WTC11 (cell line): ENCODE measurements at regions not wholly inside any gene's neighbourhood (a gene's known extent, or its start where the extent isn't known, plus 50 kb on each side); places are given as distances from the start of the nearest gene placed in this dataset.

Source experiments
- ATAC-seq: fragments of 200-7000 bp; cut with Tn5 transposase; 2 replicates; pipeline ENCODE4 v1.10.0; 2021; ENCODE audit warnings: mild to moderate bottlenecking, moderate library complexity
- CTCF ChIA-PET: fragments of 300-600 bp; sonication (Branson Sonifier 250); formaldehyde crosslinking; loops from one replicate; lab custom pipeline; 2021; ENCODE audit warnings: antibody characterized with exemption; lab: Charles Lee
- POLR2A ChIA-PET: fragments of 350-600 bp; sonication (Branson Sonifier 250); formaldehyde crosslinking; loops from one replicate; lab custom pipeline; 2021; ENCODE audit warnings: antibody characterized with exemption; lab: Charles Lee
- DNase-seq: peaks from one replicate; pipeline ENCODE4 v3.0.0; 2021; ENCODE audit warnings: low spot score
- H3K27ac Mint-ChIP-seq: 2 replicates; pipeline ENCODE4 v1.8.0; 2021; ENCODE audit warnings: mixed read lengths
- H3K27me3 Mint-ChIP-seq: 2 replicates; pipeline ENCODE4 v1.8.0; 2021; ENCODE audit warnings: low read depth, mild to moderate bottlenecking, moderate library complexity, mixed read lengths
- H3K36me3 Mint-ChIP-seq: 2 replicates; pipeline ENCODE4 v1.8.0; 2021; ENCODE audit warnings: mixed read lengths
- H3K4me1 Mint-ChIP-seq: 2 replicates; pipeline ENCODE4 v1.8.0; 2022; ENCODE audit warnings: mixed read lengths
- H3K4me3 Mint-ChIP-seq: 2 replicates; pipeline ENCODE4 v1.8.0; 2021; ENCODE audit warnings: mild to moderate bottlenecking, moderate library complexity, mixed read lengths
- H3K9me3 Mint-ChIP-seq: 2 replicates; pipeline ENCODE4 v1.8.0; 2021; ENCODE audit warnings: mixed read lengths
- AFF4 ChIP-seq: sonication (generic); formaldehyde crosslinking; IDR thresholded peaks from 2 replicates; pipeline ENCODE4 v1.8.1; 2023; ENCODE audit warnings: mild to moderate bottlenecking, missing genetic modification reagents, borderline replicate concordance
- CTCF ChIP-seq: fragments of 200-600 bp; IDR thresholded peaks from 2 replicates; pipeline ENCODE4 v1.8.0; 2022; ENCODE audit warnings: antibody characterized with exemption
- ESRRA ChIP-seq: sonication (generic); formaldehyde crosslinking; IDR thresholded peaks from 2 replicates; pipeline ENCODE4 v1.8.1; 2022; ENCODE audit warnings: mild to moderate bottlenecking, missing genetic modification reagents, borderline replicate concordance
- GTF2I ChIP-seq: fragments of 250-450 bp; sonication (Bioruptor Pico); conservative IDR thresholded peaks from 2 replicates; pipeline ENCODE4 v1.4.0; 2021; ENCODE audit warnings: mild to moderate bottlenecking
- NFYB ChIP-seq: sonication (generic); formaldehyde crosslinking; conservative IDR thresholded peaks from 2 replicates; pipeline ENCODE4 v1.8.0; 2022; ENCODE audit warnings: low read depth, missing genetic modification reagents
- SMAD3 ChIP-seq: sonication (generic); formaldehyde crosslinking; IDR thresholded peaks from 2 replicates; pipeline ENCODE4 v1.8.0; 2022; ENCODE audit warnings: missing genetic modification reagents, mild to moderate bottlenecking, borderline replicate concordance
- SP1 ChIP-seq: sonication (generic); formaldehyde crosslinking; conservative IDR thresholded peaks from 2 replicates; pipeline ENCODE4 v1.8.1; 2022; ENCODE audit warnings: missing genetic modification reagents
- ZNF263 ChIP-seq: sonication (generic); formaldehyde crosslinking; IDR thresholded peaks from 2 replicates; pipeline ENCODE4 v1.8.1; 2022; ENCODE audit warnings: low read depth, mild to moderate bottlenecking, moderate library complexity, missing genetic modification reagents
- ZNF423 ChIP-seq: fragments of 250-450 bp; sonication (Bioruptor Pico); IDR thresholded peaks from 2 replicates; pipeline ENCODE4 v2.1.2; 2022; ENCODE audit warnings: mild to moderate bottlenecking, moderate library complexity
- ZNF532 ChIP-seq: fragments of 250-450 bp; sonication (Bioruptor Pico); IDR thresholded peaks from 2 replicates; pipeline ENCODE4 v1.9.0; 2021; ENCODE audit warnings: mild to moderate bottlenecking, borderline replicate concordance
- TF ChIP-seq, protein P1 (sequence below): sonication (generic); formaldehyde crosslinking; conservative IDR thresholded peaks from 2 replicates; pipeline ENCODE4 v1.8.1; 2023; ENCODE audit warnings: mild to moderate bottlenecking, low read depth, missing genetic modification reagents, moderate library complexity
- TF ChIP-seq, protein P2 (sequence below): sonication (generic); formaldehyde crosslinking; IDR thresholded peaks from 2 replicates; pipeline ENCODE4 v1.8.1; 2022; ENCODE audit warnings: mild to moderate bottlenecking, moderate library complexity, missing genetic modification reagents
- TF ChIP-seq, protein P3 (sequence below): sonication (generic); formaldehyde crosslinking; IDR thresholded peaks from 2 replicates; pipeline ENCODE4 v1.8.0; 2023; ENCODE audit warnings: missing genetic modification reagents
- TF ChIP-seq, protein P4 (sequence below): sonication (generic); formaldehyde crosslinking; IDR thresholded peaks from 2 replicates; pipeline ENCODE4 v1.8.1; 2022; ENCODE audit warnings: low read depth, mild to moderate bottlenecking, moderate library complexity, missing genetic modification reagents, borderline replicate concordance

DNA sequence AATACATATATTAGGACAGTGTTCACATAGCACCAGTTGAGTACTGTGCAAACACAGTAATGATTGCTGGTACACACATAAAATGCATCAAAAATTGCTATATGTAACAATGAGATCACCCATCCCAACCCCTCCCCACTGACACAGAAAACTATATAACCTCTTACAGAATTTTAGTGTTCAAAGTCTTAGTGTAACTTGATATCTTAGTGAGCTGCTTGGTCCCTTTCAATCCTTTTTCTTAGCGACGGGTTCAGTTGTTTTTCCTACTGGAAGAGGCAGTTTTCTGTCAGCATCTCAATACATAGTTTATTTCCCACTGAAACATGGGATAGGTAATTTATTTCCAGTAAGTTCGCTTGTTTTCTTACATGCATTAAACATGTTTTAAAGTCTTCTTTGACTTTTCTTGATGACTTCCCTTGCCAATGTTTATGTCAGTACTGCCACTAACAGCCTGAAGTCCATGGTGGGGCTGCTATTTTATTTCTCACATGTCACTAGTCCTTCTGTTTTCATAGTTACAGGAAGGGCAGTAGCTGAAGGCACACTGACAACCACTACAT lies 96.4 kb upstream of the FOXC1 start:
- ATAC-seq: no peak
- no peak overlapping the region for H3K4me3 Mint-ChIP-seq
- H3K27me3 Mint-ChIP-seq: no peaks in the 10 kb centered on the region; the same call in 1 of the 2 replicates
- ChIA-PET POLR2A (no interaction called here), CTCF (interaction anchor here (0.6 to 4.5 kb wide), 3 partner anchors 11 to 42 kb away, joined by 3 to 23 read pairs (median 6); no protein-coding TSS in a partner anchor)
- TF ChIP-seq, protein P1, sequence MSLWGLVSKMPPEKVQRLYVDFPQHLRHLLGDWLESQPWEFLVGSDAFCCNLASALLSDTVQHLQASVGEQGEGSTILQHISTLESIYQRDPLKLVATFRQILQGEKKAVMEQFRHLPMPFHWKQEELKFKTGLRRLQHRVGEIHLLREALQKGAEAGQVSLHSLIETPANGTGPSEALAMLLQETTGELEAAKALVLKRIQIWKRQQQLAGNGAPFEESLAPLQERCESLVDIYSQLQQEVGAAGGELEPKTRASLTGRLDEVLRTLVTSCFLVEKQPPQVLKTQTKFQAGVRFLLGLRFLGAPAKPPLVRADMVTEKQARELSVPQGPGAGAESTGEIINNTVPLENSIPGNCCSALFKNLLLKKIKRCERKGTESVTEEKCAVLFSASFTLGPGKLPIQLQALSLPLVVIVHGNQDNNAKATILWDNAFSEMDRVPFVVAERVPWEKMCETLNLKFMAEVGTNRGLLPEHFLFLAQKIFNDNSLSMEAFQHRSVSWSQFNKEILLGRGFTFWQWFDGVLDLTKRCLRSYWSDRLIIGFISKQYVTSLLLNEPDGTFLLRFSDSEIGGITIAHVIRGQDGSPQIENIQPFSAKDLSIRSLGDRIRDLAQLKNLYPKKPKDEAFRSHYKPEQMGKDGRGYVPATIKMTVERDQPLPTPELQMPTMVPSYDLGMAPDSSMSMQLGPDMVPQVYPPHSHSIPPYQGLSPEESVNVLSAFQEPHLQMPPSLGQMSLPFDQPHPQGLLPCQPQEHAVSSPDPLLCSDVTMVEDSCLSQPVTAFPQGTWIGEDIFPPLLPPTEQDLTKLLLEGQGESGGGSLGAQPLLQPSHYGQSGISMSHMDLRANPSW (CRISPR knock-in tag): no peak
- TF ChIP-seq SP1 (CRISPR knock-in tag): no peak
- TF ChIP-seq, protein P2, sequence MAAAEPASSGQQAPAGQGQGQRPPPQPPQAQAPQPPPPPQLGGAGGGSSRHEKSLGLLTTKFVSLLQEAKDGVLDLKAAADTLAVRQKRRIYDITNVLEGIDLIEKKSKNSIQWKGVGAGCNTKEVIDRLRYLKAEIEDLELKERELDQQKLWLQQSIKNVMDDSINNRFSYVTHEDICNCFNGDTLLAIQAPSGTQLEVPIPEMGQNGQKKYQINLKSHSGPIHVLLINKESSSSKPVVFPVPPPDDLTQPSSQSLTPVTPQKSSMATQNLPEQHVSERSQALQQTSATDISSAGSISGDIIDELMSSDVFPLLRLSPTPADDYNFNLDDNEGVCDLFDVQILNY: no peak
- TF ChIP-seq ESRRA: no peak
- TF ChIP-seq, protein P3, sequence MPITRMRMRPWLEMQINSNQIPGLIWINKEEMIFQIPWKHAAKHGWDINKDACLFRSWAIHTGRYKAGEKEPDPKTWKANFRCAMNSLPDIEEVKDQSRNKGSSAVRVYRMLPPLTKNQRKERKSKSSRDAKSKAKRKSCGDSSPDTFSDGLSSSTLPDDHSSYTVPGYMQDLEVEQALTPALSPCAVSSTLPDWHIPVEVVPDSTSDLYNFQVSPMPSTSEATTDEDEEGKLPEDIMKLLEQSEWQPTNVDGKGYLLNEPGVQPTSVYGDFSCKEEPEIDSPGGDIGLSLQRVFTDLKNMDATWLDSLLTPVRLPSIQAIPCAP: no peak
- TF ChIP-seq CTCF: no peak
- no peak for TF ChIP-seq ZNF532 (CRISPR knock-in tag)
- TF ChIP-seq AFF4 (CRISPR knock-in tag): no peak
- TF ChIP-seq ZNF423 (CRISPR knock-in tag): no peak
- TF ChIP-seq ZNF263 (CRISPR knock-in tag): no peak
- TF ChIP-seq GTF2I (CRISPR knock-in tag): no peak
- TF ChIP-seq NFYB: no peak
- TF ChIP-seq, protein P4, sequence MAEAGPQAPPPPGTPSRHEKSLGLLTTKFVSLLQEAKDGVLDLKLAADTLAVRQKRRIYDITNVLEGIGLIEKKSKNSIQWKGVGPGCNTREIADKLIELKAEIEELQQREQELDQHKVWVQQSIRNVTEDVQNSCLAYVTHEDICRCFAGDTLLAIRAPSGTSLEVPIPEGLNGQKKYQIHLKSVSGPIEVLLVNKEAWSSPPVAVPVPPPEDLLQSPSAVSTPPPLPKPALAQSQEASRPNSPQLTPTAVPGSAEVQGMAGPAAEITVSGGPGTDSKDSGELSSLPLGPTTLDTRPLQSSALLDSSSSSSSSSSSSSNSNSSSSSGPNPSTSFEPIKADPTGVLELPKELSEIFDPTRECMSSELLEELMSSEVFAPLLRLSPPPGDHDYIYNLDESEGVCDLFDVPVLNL: no peak
- TF ChIP-seq SMAD3 (CRISPR knock-in tag): no peak
- no peak for DNase-seq
- peaks cover 20% of the 10 kb centered on the region for H3K4me1 Mint-ChIP-seq
- H3K36me3 Mint-ChIP-seq: 0 out of 2 replicates have a peak, but pooled peaks cover 4% of the 10 kb centered on the region
- H3K27ac Mint-ChIP-seq: no peak overlapping the region
- peaks cover 9% of the 10 kb centered on the region for H3K9me3 Mint-ChIP-seq
